Esophagus muscularis mucosa (tissue), 4 donors: ENCODE measurements at regions not wholly inside any gene's neighbourhood (a gene's known extent, or its start where the extent isn't known, plus 50 kb on each side); places are given as distances from the start of the nearest gene placed in this dataset.

Experiments used
- DNase-seq: peaks from one replicate; pipeline ENCODE4 v3.0.0-alpha.2; 2017; ENCODE audit errors: extremely low spot score
- H3K27ac ChIP-seq, 4 donors: fragments of 200-600 bp; sonication (generic); replicated peaks in 1 of 4; 1 replicate in 3 of 4; 2 replicates in 1 of 4; pipeline ENCODE4 v1.5.1; 2016 to 2019; ENCODE audit warnings: mild to moderate bottlenecking in 1 of 4
- H3K27me3 ChIP-seq, 4 donors: fragments of 200-600 bp; sonication (generic); one replicate each; pipeline versions ENCODE4 v1.5.1 to v1.6.0; 2016 to 2019
- H3K36me3 ChIP-seq, 4 donors: fragments of 200-600 bp; sonication (generic); one replicate each; pipeline ENCODE4 v1.5.1; 2016 to 2019
- H3K4me1 ChIP-seq, 4 donors: fragments of 200-600 bp; sonication (generic); one replicate each; pipeline ENCODE4 v1.5.1; 2016 to 2019
- H3K4me3 ChIP-seq, 4 donors: fragments of 200-600 bp; sonication (generic); 1 replicate in 2 of 4; 2 replicates in 2 of 4; pipeline ENCODE4 v1.5.1; 2016 to 2019; ENCODE audit warnings: mild to moderate bottlenecking in 4 of 4, moderate library complexity in 1 of 4
- H3K9me3 ChIP-seq, 4 donors: fragments of 200-600 bp; sonication (generic); 1 replicate in 3 of 4; 2 replicates in 1 of 4; pipeline ENCODE4 v1.5.1; 2016 to 2019
- CTCF ChIP-seq, 3 experiments: fragments of 200-600 bp in 2 of 3; fragments of 450-650 bp in 1 of 3; sonication (generic) in 2 of 3; IDR thresholded peaks; one replicate each; pipeline ENCODE4 v1.5.1; 2017 to 2019; ENCODE audit warnings: antibody characterized with exemption in 3 of 3, mild to moderate bottlenecking in 2 of 3, moderate library complexity in 1 of 3
- EP300 ChIP-seq: sonication (generic); formaldehyde crosslinking; IDR thresholded peaks from one replicate; pipeline ENCODE4 v1.6.1; 2017; ENCODE audit warnings: antibody characterized with exemption
- POLR2A ChIP-seq: fragments of 450-650 bp; IDR thresholded peaks from one replicate; pipeline ENCODE4 v1.6.1; 2017; ENCODE audit warnings: antibody characterized with exemption, moderate library complexity, mild to moderate bottlenecking, low read depth
- POLR2AphosphoS5 ChIP-seq, 2 donors: sonication (generic); formaldehyde crosslinking; IDR thresholded peaks; one replicate each; pipeline ENCODE4 v1.6.1; 2017; ENCODE audit warnings: antibody characterized with exemption in 2 of 2
- WGBS: methylation state at CpG from one replicate; pipeline ENCODE4 v1.1.5; 2018; 5-methylcytosine and 5-hydroxymethylcytosine counted together
- intact Hi-C: fragments of 100-400 bp; cut with DNase I; formaldehyde crosslinking; loops from one replicate; pipeline ENCODE4 v1.15.1; 2023

- Histone ChIP-seq H3K27me3 (no peaks in the 10 kb centered on the region), H3K27ac (peak overlapping the region in 1 of 4 donors; percentile 58), H3K9me3 (no peaks in the 10 kb centered on the region), H3K36me3 (no peaks in the 10 kb centered on the region), H3K4me1 (peaks cover 27 to 39% (median 30%) of the 10 kb centered on the region in 4 donors), H3K4me3 (no peak overlapping the region)
- TF ChIP-seq POLR2A (no peak), EP300 (no peak), CTCF (IDR thresholded peaks at IDR 0.05) (no peak), POLR2AphosphoS5 (IDR thresholded peaks at IDR 0.05) (no peak)
- intact Hi-C loops: no loop called here
- no peak for DNase-seq
- 95% methylated on average over 14 of the region's 14 CpGs for WGBS
These were observed 250.8 kb upstream of the PITRM1 start for GRCh38 chr10:3423384-3423783.

- DNase-seq: no peak
- Histone ChIP-seq H3K4me3 (no peak overlapping the region), H3K27me3 (no peaks in the 10 kb centered on the region), H3K36me3 (no peaks in the 10 kb centered on the region), H3K4me1 (peaks cover 19 to 28% (median 20%) of the 10 kb centered on the region in 4 donors), H3K9me3 (no peaks in the 10 kb centered on the region), H3K27ac (no peak overlapping the region)
- intact Hi-C loops: no loop called here
- whole genome bisulfite sequencing: 86% methylated on average over 7 of the region's 8 CpGs
- no peak for TF ChIP-seq CTCF (IDR thresholded peaks at IDR 0.05)
- TF ChIP-seq POLR2A: no peak
- no peak for TF ChIP-seq EP300
- no peak for TF ChIP-seq POLR2AphosphoS5 (IDR thresholded peaks at IDR 0.05)
These were observed 249.7 kb upstream of the PITRM1 start for GRCh38 chr10:3422282-3422681.

- Histone ChIP-seq H3K36me3 (no peaks in the 10 kb centered on the region), H3K27me3 (no peaks in the 10 kb centered on the region), H3K4me3 (no peak overlapping the region), H3K27ac (no peak overlapping the region), H3K4me1 (peaks cover 14 to 22% (median 17%) of the 10 kb centered on the region in 4 donors), H3K9me3 (no peaks in the 10 kb centered on the region)
- TF ChIP-seq POLR2AphosphoS5 (IDR thresholded peaks at IDR 0.05) (no peak), POLR2A (no peak), CTCF (IDR thresholded peaks at IDR 0.05) (no peak), EP300 (no peak)
- intact Hi-C loops: no loop called here
- 75% methylated on average over 15 of the region's 16 CpGs for WGBS
- DNase-seq: no peak
These were observed 249.1 kb upstream of the PITRM1 start for GRCh38 chr10:3421537-3422257.

GRCh38 chr10:3420527-3421469 lies 248.2 kb upstream of the PITRM1 start:
- TF ChIP-seq EP300 (no peak), POLR2A (no peak), CTCF (IDR thresholded peaks at IDR 0.05) (no peak)

More at GRCh38 chr10:3420527-3421469, 248.2 kb upstream of the PITRM1 start:
- no peak for DNase-seq
- Histone ChIP-seq H3K4me1 (peaks cover 5 to 13% (median 8%) of the 10 kb centered on the region in 4 donors), H3K9me3 (no peaks in the 10 kb centered on the region), H3K4me3 (no peak overlapping the region), H3K27me3 (no peaks in the 10 kb centered on the region), H3K36me3 (no peaks in the 10 kb centered on the region), H3K27ac (no peak overlapping the region)
- intact Hi-C loops: no loop called here
- WGBS: 91% methylated on average over 17 of the region's 18 CpGs
